Uterus (tissue), 3 donors: ENCODE measurements at regions not wholly inside any gene's neighbourhood (a gene's known extent, or its start where the extent isn't known, plus 50 kb on each side); places are given as distances from the start of the nearest gene placed in this dataset.

Experiments
- DNase-seq, 2 donors: peaks; one replicate each; pipeline ENCODE4 v3.0.0-alpha.2; 2019 to 2020
- H3K27ac ChIP-seq, 2 donors: fragments of 200-600 bp; sonication (generic); 1 replicate in 1 of 2; 2 replicates in 1 of 2; pipeline ENCODE4 v1.5.1; 2016 to 2018
- H3K27me3 ChIP-seq, 2 donors: fragments of 200-600 bp; sonication (generic); one replicate each; pipeline ENCODE4 v1.5.1; 2018 to 2019; ENCODE audit warnings: control low read depth in 1 of 2
- H3K36me3 ChIP-seq, 2 donors: fragments of 200-600 bp; sonication (generic); one replicate each; pipeline ENCODE4 v1.5.1; 2019; ENCODE audit warnings: control low read depth in 1 of 2
- H3K4me1 ChIP-seq, 2 donors: fragments of 200-600 bp; sonication (generic); one replicate each; pipeline ENCODE4 v1.5.1; 2018 to 2019; ENCODE audit warnings: control low read depth in 1 of 2
- H3K4me3 ChIP-seq, 2 donors: fragments of 200-600 bp; sonication (generic); 1 replicate in 1 of 2; 2 replicates in 1 of 2; pipeline ENCODE4 v1.5.1; 2018 to 2019; ENCODE audit warnings: mild to moderate bottlenecking in 1 of 2
- H3K9me3 ChIP-seq, 2 donors: fragments of 200-600 bp; sonication (generic); one replicate each; pipeline ENCODE4 v1.5.1; 2019; ENCODE audit warnings: control low read depth in 1 of 2
- POLR2A ChIP-seq, 2 donors: fragments of 450-650 bp; IDR thresholded peaks; one replicate each; pipeline ENCODE4 v1.6.1; 2016; ENCODE audit warnings: antibody characterized with exemption in 2 of 2, mild to moderate bottlenecking in 1 of 2, moderate library complexity in 1 of 2
- intact Hi-C: fragments of 100-400 bp; cut with DNase I; formaldehyde crosslinking; loops from one replicate; pipeline ENCODE4 v1.15.1; 2023; ENCODE audit warnings: low total_unique reads
- TF ChIP-seq, protein P1 (sequence below), 4 experiments: fragments of 200-600 bp in 2 of 4; fragments of 450-650 bp in 2 of 4; sonication (generic) in 2 of 4; IDR thresholded peaks; one replicate each; pipeline ENCODE4 v1.5.1; 2016 to 2019; ENCODE audit warnings: antibody characterized with exemption in 4 of 4, mild to moderate bottlenecking in 2 of 4, moderate library complexity in 1 of 4
- donor health status: DM: yes; HTN: yes; CAD: no.

DNA sequence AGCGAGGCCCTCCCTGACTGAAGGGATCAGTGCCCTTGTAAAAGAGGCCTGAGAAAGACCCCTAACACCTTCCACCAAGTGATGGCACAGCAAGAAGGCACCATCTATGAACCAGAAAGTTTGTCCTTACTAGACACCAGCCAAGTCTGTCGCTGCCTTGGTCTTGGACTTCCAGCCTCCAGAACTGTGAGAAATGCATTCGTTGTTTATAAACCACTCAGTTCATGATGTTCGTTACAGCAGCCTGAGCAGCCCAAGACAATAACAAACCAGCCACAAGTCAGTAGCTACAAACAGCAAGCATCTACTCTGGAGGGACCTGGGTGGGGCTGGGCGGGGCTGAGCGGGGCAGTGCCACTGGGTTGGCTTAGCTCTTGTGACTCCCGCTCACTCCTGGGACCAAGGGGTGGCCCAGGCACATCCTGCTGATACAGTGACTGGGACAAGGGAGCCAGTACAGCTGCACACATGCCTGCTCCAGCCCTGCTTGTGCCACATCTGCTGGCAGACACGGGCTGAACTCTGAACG, 234.9 kb downstream of the IRF8 start:
- TF ChIP-seq POLR2A (IDR thresholded peaks at IDR 0.05) = no peak
- TF ChIP-seq, protein P1, sequence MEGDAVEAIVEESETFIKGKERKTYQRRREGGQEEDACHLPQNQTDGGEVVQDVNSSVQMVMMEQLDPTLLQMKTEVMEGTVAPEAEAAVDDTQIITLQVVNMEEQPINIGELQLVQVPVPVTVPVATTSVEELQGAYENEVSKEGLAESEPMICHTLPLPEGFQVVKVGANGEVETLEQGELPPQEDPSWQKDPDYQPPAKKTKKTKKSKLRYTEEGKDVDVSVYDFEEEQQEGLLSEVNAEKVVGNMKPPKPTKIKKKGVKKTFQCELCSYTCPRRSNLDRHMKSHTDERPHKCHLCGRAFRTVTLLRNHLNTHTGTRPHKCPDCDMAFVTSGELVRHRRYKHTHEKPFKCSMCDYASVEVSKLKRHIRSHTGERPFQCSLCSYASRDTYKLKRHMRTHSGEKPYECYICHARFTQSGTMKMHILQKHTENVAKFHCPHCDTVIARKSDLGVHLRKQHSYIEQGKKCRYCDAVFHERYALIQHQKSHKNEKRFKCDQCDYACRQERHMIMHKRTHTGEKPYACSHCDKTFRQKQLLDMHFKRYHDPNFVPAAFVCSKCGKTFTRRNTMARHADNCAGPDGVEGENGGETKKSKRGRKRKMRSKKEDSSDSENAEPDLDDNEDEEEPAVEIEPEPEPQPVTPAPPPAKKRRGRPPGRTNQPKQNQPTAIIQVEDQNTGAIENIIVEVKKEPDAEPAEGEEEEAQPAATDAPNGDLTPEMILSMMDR (IDR thresholded peaks at IDR 0.05) = no peak
- H3K4me3 ChIP-seq = no peak overlapping the region
- intact Hi-C loops = no loop called here
- H3K27ac ChIP-seq = no peak overlapping the region
- H3K27me3 ChIP-seq = no peaks in the 10 kb centered on the region
- H3K9me3 ChIP-seq = no peaks in the 10 kb centered on the region
- H3K4me1 ChIP-seq = no peaks in the 10 kb centered on the region
- no peak for DNase-seq
- H3K36me3 ChIP-seq = no peaks in the 10 kb centered on the region

DNA sequence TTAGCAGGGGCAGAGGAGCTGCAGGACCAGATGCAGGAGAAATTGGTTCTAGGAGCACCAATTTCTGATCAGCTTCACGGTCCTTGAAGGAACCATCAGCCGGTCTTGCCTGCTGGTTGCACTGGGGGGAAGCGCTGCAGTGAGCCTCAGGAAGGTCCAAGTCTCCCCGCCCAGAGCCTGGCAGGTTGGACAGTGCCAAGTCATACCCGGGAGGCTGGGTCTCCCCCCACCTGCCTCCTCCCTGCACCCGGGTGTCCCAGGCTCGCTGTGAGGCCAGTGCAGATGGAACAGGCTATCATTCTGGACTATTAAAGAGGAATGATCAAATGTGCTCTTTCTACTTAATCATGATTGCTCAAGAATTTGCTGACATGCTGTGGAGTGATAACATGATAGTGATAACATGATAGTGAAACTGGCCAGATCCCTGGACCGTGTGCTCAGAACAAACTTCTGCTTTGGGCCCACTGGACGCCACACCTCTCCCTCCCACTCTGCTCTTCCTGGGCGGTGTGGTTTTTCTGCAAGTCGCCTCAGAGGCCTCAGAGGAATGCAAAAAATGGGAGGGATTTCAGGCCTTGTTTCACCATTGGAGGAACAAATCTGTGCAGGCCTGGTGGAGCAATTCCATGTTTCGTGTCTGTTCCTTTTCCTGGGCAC, 236.0 kb downstream of the IRF8 start:
- Histone ChIP-seq H3K9me3 (no peaks in the 10 kb centered on the region), H3K4me1 (no peaks in the 10 kb centered on the region), H3K27me3 (no peaks in the 10 kb centered on the region), H3K36me3 (no peaks in the 10 kb centered on the region), H3K27ac (no peak overlapping the region), H3K4me3 (no peak overlapping the region)
- DNase-seq = no peak
- no peak for TF ChIP-seq POLR2A (IDR thresholded peaks at IDR 0.05)
- TF ChIP-seq, protein P1 (IDR thresholded peaks at IDR 0.05) = no peak
- intact Hi-C loops = no loop called here

DNA sequence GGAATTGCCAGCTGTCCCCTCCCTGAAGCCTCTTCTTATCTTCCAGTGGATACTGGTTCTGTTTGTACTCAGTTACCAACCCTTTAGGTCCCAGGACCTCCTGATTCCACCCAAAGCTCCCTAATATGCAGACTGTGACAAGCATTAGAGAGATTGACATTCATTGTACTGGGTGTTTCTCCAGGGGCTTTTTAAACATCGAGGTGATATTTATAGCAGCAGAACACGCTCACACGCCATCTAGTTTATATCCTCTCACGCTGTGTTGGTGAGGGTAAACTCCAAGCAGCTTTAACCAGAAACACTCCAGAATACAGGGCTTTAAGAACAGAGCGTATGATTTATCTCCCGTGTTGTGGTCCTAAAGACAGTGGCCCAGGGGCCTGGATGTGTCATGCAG, 238.4 kb downstream of the IRF8 start:
- DNase-seq = no peak
- no peak overlapping the region for H3K27ac ChIP-seq
- H3K9me3 ChIP-seq = no peaks in the 10 kb centered on the region
- intact Hi-C loops = no loop called here
- no peak for TF ChIP-seq POLR2A (IDR thresholded peaks at IDR 0.05)
- TF ChIP-seq, protein P1 (IDR thresholded peaks at IDR 0.05) = no peak
- H3K27me3 ChIP-seq = no peaks in the 10 kb centered on the region
- no peaks in the 10 kb centered on the region for H3K4me1 ChIP-seq
- no peak overlapping the region for H3K4me3 ChIP-seq
- no peaks in the 10 kb centered on the region for H3K36me3 ChIP-seq

DNA sequence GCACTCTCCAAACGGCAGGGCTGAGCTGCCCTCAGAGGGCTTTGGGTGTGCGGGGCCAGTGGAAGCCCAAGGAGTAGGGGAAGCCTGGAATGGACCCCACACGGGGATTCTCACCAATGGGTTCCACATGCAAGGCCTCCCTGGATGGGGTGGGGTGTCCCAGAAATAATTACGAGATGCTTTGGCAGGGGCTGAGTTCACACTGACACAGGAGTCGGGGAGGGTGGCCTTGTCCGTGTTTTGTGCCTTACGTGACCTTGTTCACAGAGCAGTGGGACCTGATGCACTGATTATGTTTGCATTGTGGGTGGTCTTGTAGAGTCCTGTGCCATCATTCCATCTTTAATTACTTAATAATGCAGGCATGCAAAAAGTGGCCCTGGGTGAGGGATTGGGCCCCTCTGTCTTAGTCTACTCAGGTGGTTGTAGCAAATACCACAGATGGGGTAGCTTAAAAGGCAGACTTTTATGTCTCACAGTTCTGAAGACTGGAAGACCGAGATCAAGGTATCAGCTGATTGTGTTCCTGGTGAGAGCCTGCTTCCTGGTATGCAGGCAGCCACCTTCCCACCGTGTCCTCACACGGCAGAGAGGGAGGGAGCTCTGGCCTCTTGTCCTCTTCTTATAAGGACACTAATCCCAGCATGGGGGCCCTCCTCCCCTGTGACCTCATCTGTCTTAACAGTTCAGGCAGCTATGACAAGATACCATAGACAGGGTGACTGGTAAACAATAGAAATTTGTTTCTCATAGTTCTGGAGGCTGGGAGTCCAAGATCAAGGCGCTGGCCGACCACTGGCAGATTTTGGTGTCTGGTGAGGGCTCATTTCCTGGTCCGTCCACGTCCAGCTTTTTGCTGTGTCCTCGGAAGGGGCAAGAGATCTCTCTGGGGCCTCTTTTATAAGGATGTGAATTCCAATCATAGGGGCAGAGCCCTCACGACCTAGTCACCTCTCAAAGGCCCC, 239.4 kb downstream of the IRF8 start:
- DNase-seq = no peak
- Histone ChIP-seq H3K9me3 (no peaks in the 10 kb centered on the region), H3K4me3 (no peak overlapping the region), H3K27ac (no peak overlapping the region), H3K36me3 (no peaks in the 10 kb centered on the region), H3K4me1 (no peaks in the 10 kb centered on the region), H3K27me3 (no peaks in the 10 kb centered on the region)
- no peak for TF ChIP-seq POLR2A (IDR thresholded peaks at IDR 0.05)
- TF ChIP-seq, protein P1 (IDR thresholded peaks at IDR 0.05) = no peak
- intact Hi-C loops = no loop called here

DNA sequence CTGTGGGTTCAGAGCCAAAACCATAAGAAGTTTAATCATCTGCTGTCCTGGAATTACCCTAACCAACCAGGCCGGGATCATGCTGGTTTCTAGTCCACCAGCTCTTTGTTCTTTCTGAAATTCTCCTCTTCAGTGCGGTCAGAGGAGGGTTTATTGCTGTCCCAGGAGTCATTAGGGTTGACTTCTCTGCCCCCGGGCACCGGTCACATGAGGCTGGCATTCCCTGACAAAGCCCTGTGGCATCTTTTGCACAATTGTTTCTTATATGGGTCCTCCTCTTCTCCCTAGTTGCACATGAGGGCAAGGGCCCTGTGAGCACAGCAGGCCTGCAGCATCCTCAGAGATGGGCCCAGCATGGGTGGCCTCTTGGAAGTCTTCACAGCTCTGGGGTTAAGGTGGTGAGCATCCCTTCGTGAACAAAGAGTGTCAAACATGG, 243.9 kb downstream of the IRF8 start:
- H3K27ac ChIP-seq = no peak overlapping the region
- no peaks in the 10 kb centered on the region for H3K36me3 ChIP-seq
- no peak for TF ChIP-seq POLR2A (IDR thresholded peaks at IDR 0.05)
- TF ChIP-seq, protein P1 (IDR thresholded peaks at IDR 0.05) = no peak
- no peaks in the 10 kb centered on the region for H3K9me3 ChIP-seq
- no peak for DNase-seq
- intact Hi-C loops = no loop called here
- no peaks in the 10 kb centered on the region for H3K27me3 ChIP-seq
- no peaks in the 10 kb centered on the region for H3K4me1 ChIP-seq
- H3K4me3 ChIP-seq = no peak overlapping the region
